Breast epithelium (tissue), 4 donors: ENCODE measurements at regions not wholly inside any gene's neighbourhood (a gene's known extent, or its start where the extent isn't known, plus 50 kb on each side); places are given as distances from the start of the nearest gene placed in this dataset.

Source experiments
- DNase-seq, 2 donors: peaks; one replicate each; pipeline ENCODE4 v3.0.0-alpha.2; 2019; ENCODE audit warnings: low spot score in 2 of 2
- H3K27ac ChIP-seq, 2 donors: fragments of 200-600 bp; sonication (generic) in 1 of 2; one replicate each; pipeline ENCODE4 v1.5.1; 2016 to 2019; ENCODE audit warnings: mild to moderate bottlenecking in 1 of 2
- H3K27me3 ChIP-seq, 2 donors: fragments of 200-600 bp; sonication (generic) in 1 of 2; one replicate each; pipeline versions ENCODE4 v1.5.1 to v1.6.0; 2017 to 2019; ENCODE audit warnings: control low read depth in 1 of 2, mild to moderate bottlenecking in 1 of 2
- H3K36me3 ChIP-seq: fragments of 200-600 bp; one replicate; pipeline ENCODE4 v1.5.1; 2019
- H3K4me1 ChIP-seq, 2 donors: fragments of 200-600 bp; sonication (generic); one replicate each; pipeline ENCODE4 v1.5.1; 2016 to 2019; ENCODE audit warnings: control low read depth in 1 of 2
- H3K4me3 ChIP-seq, 3 donors: fragments of 200-600 bp; sonication (generic); 1 replicate in 2 of 3; 2 replicates in 1 of 3; pipeline ENCODE4 v1.5.1; 2016 to 2019; ENCODE audit warnings: mild to moderate bottlenecking in 3 of 3, moderate library complexity in 2 of 3
- H3K9me3 ChIP-seq, 2 donors: fragments of 200-600 bp; sonication (generic) in 1 of 2; one replicate each; pipeline ENCODE4 v1.5.1; 2016 to 2019; ENCODE audit warnings: control low read depth in 1 of 2
- POLR2A ChIP-seq: fragments of 450-650 bp; IDR thresholded peaks from one replicate; pipeline ENCODE4 v1.6.1; 2016; ENCODE audit warnings: antibody characterized with exemption, mild to moderate bottlenecking, moderate library complexity
- POLR2AphosphoS5 ChIP-seq, 3 donors: sonication (generic); formaldehyde crosslinking; IDR thresholded peaks; one replicate each; pipeline ENCODE4 v1.6.1; 2017; ENCODE audit warnings: antibody characterized with exemption in 3 of 3
- intact Hi-C: fragments of 100-400 bp; cut with DNase I; formaldehyde crosslinking; loops from one replicate; pipeline ENCODE4 v1.15.1; 2023; ENCODE audit warnings: low total_unique reads
- TF ChIP-seq, protein P1 (sequence below), 3 donors: fragments of 450-650 bp; IDR thresholded peaks; one replicate each; pipeline ENCODE4 v1.5.1; 2016 to 2017; ENCODE audit warnings: antibody characterized with exemption in 3 of 3, mild to moderate bottlenecking in 3 of 3, moderate library complexity in 3 of 3

DNA sequence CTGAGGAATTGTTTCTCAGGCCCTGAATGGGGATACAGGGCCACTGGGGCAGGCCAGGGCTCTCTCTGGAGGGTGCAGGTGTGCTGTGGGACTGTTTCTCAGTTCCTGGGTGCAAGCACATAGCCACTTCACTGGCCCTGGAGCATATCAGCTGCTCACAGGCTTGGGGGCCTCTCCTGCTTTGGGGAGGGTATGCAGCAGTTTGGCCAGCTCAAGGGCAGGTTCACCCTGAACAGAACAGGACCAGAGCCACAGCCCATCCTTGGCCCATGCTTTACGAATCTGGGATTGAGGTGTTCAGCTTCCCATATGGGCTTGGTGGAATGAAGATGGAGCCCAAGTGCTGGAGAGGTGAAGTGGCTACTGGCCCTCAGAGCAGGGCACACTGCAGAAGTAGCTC, 186.5 kb downstream of the FBXO8 start:
- H3K4me3 ChIP-seq, result no peak overlapping the region
- no peak overlapping the region for H3K27ac ChIP-seq
- no peaks in the 10 kb centered on the region for H3K4me1 ChIP-seq
- H3K36me3 ChIP-seq, result no peaks in the 10 kb centered on the region
- no peak for DNase-seq
- no peaks in the 10 kb centered on the region for H3K9me3 ChIP-seq
- H3K27me3 ChIP-seq, result no peaks in the 10 kb centered on the region
- TF ChIP-seq POLR2AphosphoS5 (IDR thresholded peaks at IDR 0.05), result no peak
- TF ChIP-seq POLR2A, result no peak
- TF ChIP-seq, protein P1, sequence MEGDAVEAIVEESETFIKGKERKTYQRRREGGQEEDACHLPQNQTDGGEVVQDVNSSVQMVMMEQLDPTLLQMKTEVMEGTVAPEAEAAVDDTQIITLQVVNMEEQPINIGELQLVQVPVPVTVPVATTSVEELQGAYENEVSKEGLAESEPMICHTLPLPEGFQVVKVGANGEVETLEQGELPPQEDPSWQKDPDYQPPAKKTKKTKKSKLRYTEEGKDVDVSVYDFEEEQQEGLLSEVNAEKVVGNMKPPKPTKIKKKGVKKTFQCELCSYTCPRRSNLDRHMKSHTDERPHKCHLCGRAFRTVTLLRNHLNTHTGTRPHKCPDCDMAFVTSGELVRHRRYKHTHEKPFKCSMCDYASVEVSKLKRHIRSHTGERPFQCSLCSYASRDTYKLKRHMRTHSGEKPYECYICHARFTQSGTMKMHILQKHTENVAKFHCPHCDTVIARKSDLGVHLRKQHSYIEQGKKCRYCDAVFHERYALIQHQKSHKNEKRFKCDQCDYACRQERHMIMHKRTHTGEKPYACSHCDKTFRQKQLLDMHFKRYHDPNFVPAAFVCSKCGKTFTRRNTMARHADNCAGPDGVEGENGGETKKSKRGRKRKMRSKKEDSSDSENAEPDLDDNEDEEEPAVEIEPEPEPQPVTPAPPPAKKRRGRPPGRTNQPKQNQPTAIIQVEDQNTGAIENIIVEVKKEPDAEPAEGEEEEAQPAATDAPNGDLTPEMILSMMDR (IDR thresholded peaks at IDR 0.05), result no peak
- intact Hi-C loops, result no loop called here

- intact Hi-C loops, result no loop called here
- no peak for DNase-seq
- H3K4me1 ChIP-seq, result no peaks in the 10 kb centered on the region
- no peaks in the 10 kb centered on the region for H3K9me3 ChIP-seq
- no peaks in the 10 kb centered on the region for H3K27me3 ChIP-seq
- TF ChIP-seq POLR2A (no peak), POLR2AphosphoS5 (IDR thresholded peaks at IDR 0.05) (no peak)
- TF ChIP-seq, protein P1 (IDR thresholded peaks at IDR 0.05), result no peak
- no peaks in the 10 kb centered on the region for H3K36me3 ChIP-seq
- no peak overlapping the region for H3K27ac ChIP-seq
- no peak overlapping the region for H3K4me3 ChIP-seq
Observed at GRCh38 chr4:174096456-174096855, 187.0 kb downstream of the FBXO8 start.

- H3K27me3 ChIP-seq, result no peaks in the 10 kb centered on the region
- H3K4me1 ChIP-seq, result no peaks in the 10 kb centered on the region
- H3K27ac ChIP-seq, result no peak overlapping the region
- TF ChIP-seq POLR2AphosphoS5 (IDR thresholded peaks at IDR 0.05) (no peak), POLR2A (no peak)
- TF ChIP-seq, protein P1 (IDR thresholded peaks at IDR 0.05), result no peak
- DNase-seq, result no peak
- no peak overlapping the region for H3K4me3 ChIP-seq
- no peaks in the 10 kb centered on the region for H3K9me3 ChIP-seq
- intact Hi-C loops, result no loop called here
- no peaks in the 10 kb centered on the region for H3K36me3 ChIP-seq
Observed at GRCh38 chr4:174091130-174091529, 192.3 kb downstream of the FBXO8 start.

DNA sequence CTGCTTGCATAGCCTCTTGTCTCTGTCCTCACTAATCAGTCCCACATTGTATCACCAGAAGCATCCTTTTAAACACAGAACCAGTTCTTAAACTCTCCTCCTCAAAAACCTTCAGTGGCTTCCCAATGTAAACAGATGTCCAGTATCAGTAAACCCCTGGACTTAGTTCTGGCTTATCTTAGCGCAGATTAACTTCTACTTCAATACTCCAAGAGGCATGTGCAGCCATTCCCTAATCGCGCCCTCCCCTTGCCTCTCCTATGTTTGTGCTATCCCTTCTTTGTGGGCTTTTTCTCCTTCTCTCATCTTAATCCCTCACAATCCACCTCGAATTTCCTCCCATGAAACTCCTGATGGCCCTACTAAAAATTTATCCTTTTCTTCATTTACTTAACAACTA, 193.8 kb downstream of the FBXO8 start:
- no peak overlapping the region for H3K27ac ChIP-seq
- intact Hi-C loops, result no loop called here
- no peaks in the 10 kb centered on the region for H3K27me3 ChIP-seq
- H3K36me3 ChIP-seq, result no peaks in the 10 kb centered on the region
- H3K4me3 ChIP-seq, result no peak overlapping the region
- H3K4me1 ChIP-seq, result no peaks in the 10 kb centered on the region
- DNase-seq, result no peak
- TF ChIP-seq POLR2A (no peak), POLR2AphosphoS5 (IDR thresholded peaks at IDR 0.05) (no peak)
- TF ChIP-seq, protein P1 (IDR thresholded peaks at IDR 0.05), result no peak
- H3K9me3 ChIP-seq, result no peaks in the 10 kb centered on the region

DNA sequence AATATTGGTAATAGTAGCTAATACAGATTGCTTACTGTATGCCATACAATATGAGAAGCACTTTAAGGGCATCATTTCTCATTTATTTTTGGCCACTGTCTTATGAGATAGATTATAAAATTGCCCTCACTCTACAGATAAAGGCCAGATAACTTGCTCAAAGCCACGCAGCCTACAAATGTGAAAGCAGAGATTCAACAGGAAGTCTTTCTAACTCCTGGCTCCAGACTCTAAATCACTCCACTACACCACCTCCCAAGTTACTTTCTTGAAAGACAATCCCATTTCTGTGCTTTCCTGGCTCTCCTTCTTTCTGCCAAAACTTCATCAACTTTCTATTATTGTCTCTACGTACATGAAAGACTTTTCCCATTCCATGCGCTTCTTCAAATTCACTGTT, 194.7 kb downstream of the FBXO8 start:
- Histone ChIP-seq H3K4me1 (no peaks in the 10 kb centered on the region), H3K36me3 (no peaks in the 10 kb centered on the region), H3K4me3 (no peak overlapping the region), H3K27ac (no peak overlapping the region), H3K27me3 (no peaks in the 10 kb centered on the region), H3K9me3 (no peaks in the 10 kb centered on the region)
- no peak for DNase-seq
- TF ChIP-seq POLR2A, result no peak
- TF ChIP-seq, protein P1 (IDR thresholded peaks at IDR 0.05), result no peak
- no peak for TF ChIP-seq POLR2AphosphoS5 (IDR thresholded peaks at IDR 0.05)
- intact Hi-C loops, result no loop called here
